ENCODE measurements at regions not wholly inside any gene's neighbourhood (a gene's known extent, or its start where the extent isn't known, plus 50 kb on each side); places are given as distances from the start of the nearest gene placed in this dataset.
"Not testable (repeated sequence)": the region's sequence is repeated elsewhere in the genome, so short reads cannot be mapped to it uniquely, and the experiment has no call there.

DNA sequence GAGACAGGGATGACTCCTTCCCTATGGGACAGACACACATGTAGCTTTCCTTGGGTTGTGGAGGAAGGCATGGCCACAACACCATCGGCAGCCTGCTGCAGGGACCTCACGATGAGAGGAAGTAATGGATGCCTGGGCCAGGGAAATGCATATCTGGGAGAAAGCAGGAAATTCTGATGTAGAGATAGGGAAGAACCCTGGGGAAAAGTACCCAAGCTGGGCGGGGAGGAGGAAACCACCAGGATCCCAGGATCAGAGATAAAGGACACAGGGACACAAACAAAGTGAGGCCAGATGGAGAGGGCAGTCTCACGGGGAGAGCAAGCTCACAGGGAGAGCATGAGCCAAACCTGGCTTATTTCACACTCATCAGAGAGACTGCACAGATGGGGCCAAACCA is 294.7 kb upstream of the TEKT4 start:
- not testable (repeated sequence) for DNase-seq

- DNase-seq, result not testable (repeated sequence)
Measured at GRCh38 chr2:94577160-94577559, 294.1 kb upstream of the TEKT4 start.

GRCh38 chr2:94579221-94579620 is 292.0 kb upstream of the TEKT4 start:
- not testable (repeated sequence) for DNase-seq

DNA sequence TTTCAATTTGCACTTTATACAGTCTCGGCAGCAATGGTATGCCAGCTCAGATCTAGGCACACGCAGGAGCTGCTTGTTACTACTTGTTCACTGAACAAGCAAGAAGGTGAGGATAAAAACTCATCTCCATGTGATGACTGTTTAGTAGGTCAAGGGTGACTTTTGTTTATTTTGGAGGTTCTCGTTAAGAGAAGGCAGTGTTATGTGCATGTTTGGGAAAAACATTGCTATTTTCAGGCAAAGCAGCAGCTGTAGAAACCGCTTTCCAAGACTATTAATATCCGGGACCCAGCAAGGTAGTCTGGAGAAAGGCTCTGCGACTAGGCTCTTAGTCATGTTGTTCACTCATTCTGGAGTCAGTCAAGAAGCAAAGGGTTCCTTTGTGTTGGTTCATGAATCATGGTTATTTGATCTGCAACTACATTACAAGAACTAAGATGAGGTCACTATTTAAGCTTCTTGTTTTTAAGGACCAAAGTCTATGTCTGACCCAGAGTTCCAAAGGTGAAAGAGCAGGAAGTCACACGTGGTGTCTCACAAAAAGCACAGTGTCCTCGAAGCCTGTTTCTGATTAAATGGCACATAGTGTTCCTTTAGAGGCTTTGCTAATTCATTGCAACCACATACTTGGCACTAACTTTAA is 288.0 kb upstream of the TEKT4 start:
- not testable (repeated sequence) for DNase-seq

DNA sequence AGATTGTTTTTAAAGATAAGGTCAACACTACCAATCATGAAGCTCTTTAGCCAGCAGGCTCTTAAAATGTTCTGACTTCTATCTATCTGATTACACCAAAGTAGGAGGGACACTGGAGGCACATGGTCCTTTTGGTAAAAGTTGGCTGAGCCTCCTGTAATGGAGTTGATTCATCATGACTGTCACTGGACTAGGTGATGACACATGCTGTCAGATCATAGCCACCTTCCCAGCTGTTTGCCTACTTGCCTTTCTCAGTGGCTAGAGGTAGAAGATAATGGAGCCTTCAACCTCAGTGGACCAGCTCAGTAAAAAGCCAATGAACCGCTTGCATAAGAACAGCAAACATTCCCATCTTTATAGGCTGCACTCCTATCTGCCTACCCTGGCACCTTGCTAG is 286.7 kb upstream of the TEKT4 start:
- DNase-seq, result not testable (repeated sequence)

GRCh38 chr2:94586032-94586982 is 284.9 kb upstream of the TEKT4 start:
- not testable (repeated sequence) for DNase-seq

GRCh38 chr2:94587042-94587441 is 284.2 kb upstream of the TEKT4 start:
- DNase-seq, result not testable (repeated sequence)

DNA sequence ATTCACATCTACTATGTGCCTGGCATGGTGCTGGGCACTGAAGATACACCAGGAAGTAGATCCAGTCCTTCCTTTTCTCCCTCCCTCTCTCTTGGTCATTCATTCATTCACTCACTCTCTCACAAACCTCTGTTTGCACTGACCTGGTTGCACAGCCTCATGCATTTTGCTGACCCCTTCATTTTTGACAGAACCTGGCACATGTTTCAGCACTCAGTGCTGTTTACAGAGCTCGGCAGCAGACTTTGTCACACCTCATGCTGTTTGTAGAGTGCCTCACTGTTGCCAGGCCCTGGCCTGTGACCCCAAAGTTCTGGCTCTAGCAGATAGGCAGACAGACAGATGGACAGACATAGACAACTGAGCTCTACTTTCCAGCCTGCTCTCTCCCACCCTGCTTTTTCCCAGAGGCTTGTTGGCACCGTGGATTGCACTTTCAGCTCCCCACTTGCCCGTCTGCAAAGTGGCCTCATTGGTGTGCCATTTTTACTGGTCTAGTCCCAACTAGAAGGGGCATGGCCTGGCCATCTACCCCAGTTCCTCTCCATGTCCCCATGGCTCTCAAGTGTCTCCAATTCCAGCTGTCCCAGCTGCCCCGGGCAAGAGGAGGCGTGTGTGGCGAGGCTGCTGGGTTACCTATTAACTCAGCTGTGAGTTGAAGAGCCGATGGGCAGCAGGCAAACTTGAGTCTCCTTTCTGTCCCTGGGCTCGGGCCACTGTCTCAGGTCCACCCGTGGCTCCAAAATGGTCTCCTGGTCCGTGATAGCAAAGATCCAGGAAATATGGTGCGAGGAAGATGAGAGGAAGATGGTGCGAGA is 277.0 kb upstream of the TEKT4 start:
- not testable (repeated sequence) for DNase-seq

DNA sequence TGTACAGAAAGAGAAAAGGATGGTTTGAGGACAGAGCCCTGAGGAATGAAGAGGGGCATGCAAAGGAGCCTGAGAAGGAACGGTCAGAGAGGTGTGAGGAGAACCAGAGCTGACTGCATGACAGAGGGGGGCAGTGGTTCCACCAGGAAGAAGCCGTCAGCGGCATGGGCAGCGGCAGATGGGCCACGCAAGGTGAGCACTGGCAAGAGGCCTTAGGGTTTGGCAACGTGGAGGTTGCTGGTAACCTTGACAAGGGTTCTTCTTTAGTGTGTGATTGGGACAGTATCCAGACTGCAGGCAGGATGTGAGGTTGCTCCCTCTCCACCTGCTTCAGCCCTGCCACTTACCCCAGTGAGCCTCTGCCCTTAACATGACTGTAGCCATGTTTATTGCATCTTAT is 275.3 kb upstream of the TEKT4 start:
- DNase-seq, result not testable (repeated sequence)

DNA sequence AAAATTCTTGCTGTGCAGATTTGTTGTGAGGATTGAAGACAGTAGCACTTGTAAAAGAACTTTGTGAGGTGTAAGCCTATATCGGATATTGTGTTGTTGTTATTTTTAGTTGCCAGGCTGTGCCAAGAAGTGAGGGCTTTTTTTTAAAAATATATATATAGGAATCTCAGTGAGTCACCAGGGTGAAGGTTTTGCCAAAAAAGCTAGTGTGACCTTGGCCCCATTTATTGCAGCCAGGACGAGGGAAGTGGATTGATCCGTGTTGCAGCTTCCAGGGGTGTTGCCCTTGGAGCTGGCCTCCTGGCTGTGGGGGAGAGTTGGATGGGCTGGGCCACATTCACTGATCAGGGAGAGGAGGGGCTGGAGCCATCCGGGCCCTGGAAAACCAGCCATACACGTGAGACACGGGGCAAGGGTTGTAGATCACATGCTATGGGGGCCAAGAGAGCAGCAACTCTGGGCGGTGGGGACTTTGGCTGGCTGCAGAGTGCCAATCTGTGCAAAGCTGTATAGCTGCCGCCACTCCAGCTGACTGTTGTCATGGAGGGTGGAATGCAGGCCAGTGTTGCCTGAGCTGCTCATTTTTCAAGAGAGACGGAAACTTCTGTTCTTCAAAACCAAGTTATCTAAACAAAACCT is 273.0 kb upstream of the TEKT4 start:
- not testable (repeated sequence) for DNase-seq

- DNase-seq, result not testable (repeated sequence)
Measured at GRCh38 chr2:94600929-94601328, 270.3 kb upstream of the TEKT4 start.

- no peak for DNase-seq
Measured at GRCh38 chr2:94602466-94602865, 268.8 kb upstream of the TEKT4 start.

DNA sequence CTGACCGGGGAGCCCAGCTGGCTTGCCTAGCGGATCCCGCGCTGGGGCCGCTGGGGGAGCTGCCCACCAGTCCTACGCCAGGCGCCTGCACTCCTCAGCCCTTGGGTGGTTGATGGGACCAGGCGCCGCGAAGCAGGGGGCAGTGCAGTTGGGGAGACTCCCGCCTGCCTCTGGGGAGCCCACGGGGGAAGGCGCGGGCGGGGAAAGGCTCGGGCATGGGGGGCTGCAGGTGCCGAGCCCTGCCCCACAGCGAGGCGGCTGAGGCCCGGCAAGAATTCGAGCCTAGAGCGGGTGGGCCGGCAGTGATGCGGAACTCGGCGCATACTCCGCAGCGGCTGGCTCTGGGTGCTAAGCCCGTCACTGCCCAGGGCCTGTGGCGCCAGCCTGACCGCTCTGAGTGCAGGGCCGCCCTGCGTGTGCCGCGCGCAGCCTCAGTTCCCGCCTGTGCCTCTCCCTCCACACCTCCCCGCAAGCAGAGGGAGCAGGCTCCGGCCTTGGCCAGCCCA is 249.1 kb upstream of the TEKT4 start:
- DNase-seq, result no peak

DNA sequence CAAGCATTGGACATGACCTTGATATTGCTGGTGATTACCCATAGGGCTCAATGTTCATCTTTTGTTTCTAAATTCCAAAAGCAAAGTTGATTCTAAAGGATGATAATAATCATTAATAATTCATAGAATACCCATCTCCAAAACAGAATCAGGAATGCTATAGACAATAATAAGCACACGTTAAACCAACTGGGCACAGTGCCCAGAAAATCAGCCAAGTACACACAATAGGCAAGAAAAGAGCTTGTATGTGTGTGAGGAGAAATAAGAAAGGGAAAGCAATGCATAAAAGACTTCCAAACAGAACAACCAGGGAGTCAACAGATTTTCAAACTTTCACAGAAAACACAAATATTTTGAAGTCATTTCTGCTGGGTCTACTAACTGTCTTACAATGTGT is 242.3 kb upstream of the TEKT4 start:
- not testable (repeated sequence) for DNase-seq

- not testable (repeated sequence) for DNase-seq
Measured at GRCh38 chr2:94641397-94641796, 229.8 kb upstream of the TEKT4 start.

DNA sequence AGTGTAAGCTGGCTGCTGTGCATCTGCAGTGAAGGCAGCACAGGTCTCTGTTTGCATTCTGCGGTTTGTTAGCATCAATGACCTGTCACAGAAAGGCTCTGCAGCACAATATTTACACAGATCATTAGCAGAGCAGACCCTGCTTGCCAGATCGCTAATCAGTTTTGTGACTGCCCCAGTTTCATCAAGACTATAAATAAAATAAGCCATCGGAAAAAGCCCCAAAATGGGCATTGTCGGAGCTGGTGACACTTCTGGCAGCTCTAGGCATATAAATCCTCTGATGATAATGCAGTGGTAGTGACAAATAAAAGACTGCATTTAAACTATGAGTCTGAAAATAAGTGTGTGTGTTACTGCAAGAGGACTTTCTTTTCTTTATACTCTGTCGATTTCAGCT is 219.1 kb upstream of the TEKT4 start:
- DNase-seq, result not testable (repeated sequence)

DNA sequence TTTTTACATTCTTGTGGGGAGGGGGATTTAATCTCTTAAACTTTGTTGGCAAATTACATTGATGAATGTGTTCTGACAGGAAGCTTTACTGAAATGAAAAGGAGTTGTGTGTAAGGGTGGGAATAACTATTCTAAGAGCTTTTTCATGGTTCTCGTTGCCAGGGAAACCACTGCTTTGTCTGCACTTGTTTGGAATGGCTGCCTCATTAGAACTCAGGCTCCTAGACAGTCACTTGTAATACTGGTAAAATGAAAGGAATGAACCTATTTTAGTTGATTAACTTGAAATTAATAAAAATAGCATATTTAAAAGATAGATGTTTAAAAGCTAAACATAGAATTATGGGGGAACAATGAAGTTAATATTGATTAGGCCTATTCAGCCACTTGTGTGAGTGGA is 201.4 kb upstream of the TEKT4 start:
- DNase-seq, result not testable (repeated sequence)

DNA sequence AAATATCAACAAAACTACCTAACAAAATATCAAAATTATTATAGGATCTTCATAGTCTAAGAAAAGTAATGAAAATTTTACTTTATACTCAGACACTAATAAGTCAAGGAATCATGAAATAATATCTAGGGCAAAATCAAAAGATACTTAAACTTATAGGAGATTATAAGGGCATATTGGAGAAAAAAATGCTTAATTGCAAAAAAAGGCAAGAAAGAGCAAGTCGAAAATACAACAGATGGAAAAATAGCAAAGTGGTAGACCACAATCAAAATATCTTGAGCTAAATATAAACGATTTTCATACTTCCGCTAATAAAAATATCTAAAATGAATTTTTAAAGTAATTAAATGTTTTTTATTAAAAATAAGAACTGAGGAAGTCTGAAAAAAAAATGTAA is 177.0 kb upstream of the TEKT4 start:
- not testable (repeated sequence) for DNase-seq

- not testable (repeated sequence) for DNase-seq
Measured at GRCh38 chr2:94708982-94709381, 162.2 kb upstream of the TEKT4 start.

DNA sequence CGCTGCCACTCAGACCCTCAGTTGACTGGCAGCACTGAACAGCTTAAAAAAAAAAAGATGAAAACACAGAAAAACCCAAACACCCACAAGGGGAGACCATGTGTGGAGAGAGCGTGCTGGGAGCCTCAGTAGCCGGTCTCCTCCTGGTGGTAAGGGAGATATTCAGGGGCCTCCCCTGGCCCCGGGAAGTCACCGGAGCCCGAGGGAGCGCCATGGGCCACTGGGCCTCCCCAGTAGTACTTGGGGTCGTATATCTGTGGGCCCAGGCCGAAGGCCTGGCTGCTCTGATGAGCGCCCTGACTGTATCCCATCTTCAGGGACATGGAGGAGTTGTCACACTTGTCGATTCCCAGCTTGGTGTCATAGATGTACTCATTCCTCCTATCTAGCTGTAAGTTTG is 145.7 kb upstream of the TEKT4 start:
- no peak for DNase-seq

DNA sequence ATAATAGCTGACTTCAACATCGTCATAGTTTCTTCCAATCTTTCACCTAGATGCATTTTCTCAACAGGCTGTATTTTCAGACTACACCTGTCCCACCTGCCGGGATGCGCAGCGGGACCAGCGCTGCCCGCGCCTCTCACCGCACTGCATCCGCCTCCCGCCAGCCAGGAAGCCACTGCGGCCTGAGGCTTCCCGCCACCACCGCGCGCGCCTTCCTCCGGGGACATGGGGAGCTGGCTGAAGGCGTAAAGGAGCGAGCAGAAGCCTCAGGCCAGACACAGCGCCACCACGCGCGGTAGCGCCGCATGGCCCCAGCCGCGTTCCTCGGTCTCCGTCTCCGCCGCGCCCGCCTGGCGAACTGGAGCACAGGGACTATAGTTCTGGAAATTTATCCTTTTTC is 135.7 kb upstream of the TEKT4 start:
- DNase-seq, result not testable (repeated sequence)

Data from right lung (tissue), 2 donors.